Osteoblast (primary cell): ENCODE measurements at regions not wholly inside any gene's neighbourhood (a gene's known extent, or its start where the extent isn't known, plus 50 kb on each side); places are given as distances from the start of the nearest gene placed in this dataset.
"Not testable (repeated sequence)": the region's sequence is repeated elsewhere in the genome, so short reads cannot be mapped to it uniquely, and the experiment has no call there.

ENCODE experiments used
- DNase-seq: peaks from one replicate; pipeline ENCODE4 v3.0.0; 2011; ENCODE audit warnings: low spot score, mixed read lengths; ENCODE audit not compliant: insufficient read length; ENCODE audit errors: missing footprints
- H2AFZ ChIP-seq: 2 replicates; pipeline ENCODE4 v1.6.0; 2011; ENCODE audit warnings: mild to moderate bottlenecking, low read length
- H3K27ac ChIP-seq: 2 replicates; pipeline ENCODE4 v1.5.1; 2011; ENCODE audit warnings: mild to moderate bottlenecking, low read depth, low read length, moderate library complexity
- H3K27me3 ChIP-seq: 2 replicates; pipeline ENCODE4 v1.6.0; 2012; ENCODE audit warnings: mild to moderate bottlenecking, control low read depth, inconsistent platforms, low read length, moderate library complexity; ENCODE audit not compliant: insufficient read depth
- H3K36me3 ChIP-seq: 2 replicates; pipeline ENCODE4 v1.5.1; 2011; ENCODE audit warnings: mild to moderate bottlenecking, low read length, control low read depth, moderate library complexity; ENCODE audit not compliant: insufficient read depth
- H3K4me1 ChIP-seq: 2 replicates; pipeline ENCODE4 v1.5.1; 2011; ENCODE audit warnings: mild to moderate bottlenecking, low read length, control low read depth, moderate library complexity; ENCODE audit not compliant: insufficient read depth
- H3K4me2 ChIP-seq: 2 replicates; pipeline ENCODE4 v1.6.0; 2011; ENCODE audit warnings: mild to moderate bottlenecking, low read length; ENCODE audit not compliant: insufficient read depth
- H3K4me3 ChIP-seq: fragments of 200-600 bp; sonication (generic); 3 replicates; pipeline ENCODE4 v1.5.1; 2012; ENCODE audit warnings: mild to moderate bottlenecking, low read length, inconsistent platforms; ENCODE audit not compliant: insufficient read depth
- H3K79me2 ChIP-seq: 2 replicates; pipeline ENCODE4 v1.6.0; 2012; ENCODE audit warnings: mild to moderate bottlenecking, low read length, control low read depth, inconsistent platforms; ENCODE audit not compliant: insufficient read depth
- H3K9me3 ChIP-seq: 2 replicates; pipeline ENCODE4 v1.5.1; 2011; ENCODE audit warnings: low read depth, low read length, control low read depth
- H4K20me1 ChIP-seq: 2 replicates; pipeline ENCODE4 v1.6.0; 2012; ENCODE audit warnings: mild to moderate bottlenecking, low read length, control low read depth; ENCODE audit not compliant: insufficient read depth
- CTCF ChIP-seq: IDR thresholded peaks from 2 replicates; pipeline ENCODE4 v1.5.1; 2011; ENCODE audit warnings: mild to moderate bottlenecking, low read depth, low read length, moderate library complexity; ENCODE audit errors: extremely low read depth

GRCh38 chr4:175330236-175330635 lies 412.1 kb downstream of the ADAM29 start:
- Histone ChIP-seq H3K27ac (no peak overlapping the region), H3K27me3 (no peaks in the 10 kb centered on the region), H3K4me2 (no peak overlapping the region), H3K4me1 (peaks cover 6% of the 10 kb centered on the region), H3K4me3 (no peak overlapping the region), H3K9me3 (no peaks in the 10 kb centered on the region), H4K20me1 (no peaks in the 10 kb centered on the region), H3K36me3 (no peaks in the 10 kb centered on the region), H2AFZ (no peak overlapping the region), H3K79me2 (no peaks in the 10 kb centered on the region)
- no peak for TF ChIP-seq CTCF
- DNase-seq, result no peak

- Histone ChIP-seq H3K27ac (no peak overlapping the region), H3K27me3 (no peaks in the 10 kb centered on the region), H3K9me3 (no peaks in the 10 kb centered on the region), H4K20me1 (no peaks in the 10 kb centered on the region), H3K36me3 (no peaks in the 10 kb centered on the region), H3K79me2 (no peaks in the 10 kb centered on the region), H3K4me3 (no peak overlapping the region), H3K4me1 (peaks cover 6% of the 10 kb centered on the region), H3K4me2 (no peak overlapping the region), H2AFZ (no peak overlapping the region)
- DNase-seq, result no peak
- no peak for TF ChIP-seq CTCF
These were observed 412.5 kb downstream of the ADAM29 start for GRCh38 chr4:175330652-175331051.

GRCh38 chr4:175335331-175335730 lies 417.2 kb downstream of the ADAM29 start:
- no peak overlapping the region for H3K4me3 ChIP-seq
- DNase-seq, result no peak
- H3K4me1 ChIP-seq, result peaks cover 14% of the 10 kb centered on the region
- H3K79me2 ChIP-seq, result no peaks in the 10 kb centered on the region
- H3K9me3 ChIP-seq, result no peaks in the 10 kb centered on the region
- no peaks in the 10 kb centered on the region for H4K20me1 ChIP-seq
- H3K4me2 ChIP-seq, result no peak overlapping the region
- TF ChIP-seq CTCF, result no peak
- H3K27ac ChIP-seq, result no peak overlapping the region
- H2AFZ ChIP-seq, result no peak overlapping the region
- H3K27me3 ChIP-seq, result no peaks in the 10 kb centered on the region
- H3K36me3 ChIP-seq, result no peaks in the 10 kb centered on the region

GRCh38 chr4:175336570-175336969 lies 418.4 kb downstream of the ADAM29 start:
- not testable (repeated sequence) for H3K4me1 ChIP-seq, H3K9me3 ChIP-seq, H3K4me3 ChIP-seq, H3K4me2 ChIP-seq, H4K20me1 ChIP-seq, H3K79me2 ChIP-seq, H3K27me3 ChIP-seq, H3K27ac ChIP-seq, H3K36me3 ChIP-seq, DNase-seq, H2AFZ ChIP-seq
